ENCODE measurements at regions not wholly inside any gene's neighbourhood (a gene's known extent, or its start where the extent isn't known, plus 50 kb on each side); places are given as distances from the start of the nearest gene placed in this dataset.

DNA sequence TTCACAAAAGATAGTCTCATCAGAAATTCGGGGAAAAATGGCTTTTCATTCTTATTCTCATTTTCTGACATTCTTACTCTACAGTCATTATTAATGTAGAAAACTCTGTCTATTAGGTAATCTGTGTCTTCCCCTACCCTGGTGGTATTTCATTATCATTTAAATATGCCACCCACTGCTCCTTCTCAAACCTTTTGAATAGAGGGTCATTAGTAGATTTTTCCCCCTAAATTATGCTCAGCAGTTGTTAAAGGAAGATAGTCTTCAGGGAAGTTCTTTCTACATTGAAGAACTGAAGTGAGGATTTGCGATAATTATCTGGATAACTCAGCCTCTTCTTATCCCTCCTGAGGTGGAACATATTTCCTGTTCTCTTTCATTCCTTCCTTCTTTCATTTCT, 989.5 kb upstream of the RBFOX1 start:
- Mint-ChIP-seq H3K4me3 (ENCODE audit: unreplicated experiment) (no peak overlapping the region), H3K9me3 (ENCODE audit: unreplicated experiment) (peaks cover 6% of the 10 kb centered on the region), H3K36me3 (ENCODE audit: unreplicated experiment) (peaks cover 9% of the 10 kb centered on the region), H3K4me1 (ENCODE audit: low read depth, unreplicated experiment) (no peaks in the 10 kb centered on the region), H3K27ac (ENCODE audit: unreplicated experiment) (no peak overlapping the region), H3K27me3 (ENCODE audit: unreplicated experiment) (no peaks in the 10 kb centered on the region)
- no peak for TF ChIP-seq CTCF (IDR thresholded peaks at IDR 0.05; ENCODE audit: partially characterized antibody, unreplicated experiment)
- DNase-seq = no peak

DNA sequence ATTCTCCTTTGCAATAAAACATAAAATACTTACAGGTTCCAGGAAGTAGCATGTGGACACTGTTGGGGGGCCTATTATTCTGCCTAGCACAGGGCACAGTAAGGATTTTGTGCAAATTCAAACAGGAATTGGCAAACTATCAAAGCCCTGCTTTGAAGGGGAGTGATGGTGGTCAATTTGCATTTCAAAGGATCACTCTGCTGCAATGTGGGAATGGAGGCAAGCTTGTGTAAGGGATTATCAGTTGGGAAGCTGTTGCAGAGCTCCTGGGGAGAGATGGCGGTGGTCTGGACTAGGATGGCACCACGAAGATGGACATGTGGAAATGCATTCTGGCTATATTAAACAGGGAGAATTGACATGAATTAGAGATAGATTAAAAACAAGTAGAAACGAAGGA, 990.7 kb upstream of the RBFOX1 start:
- Mint-ChIP-seq H3K9me3 (ENCODE audit: unreplicated experiment) (peaks cover 6% of the 10 kb centered on the region), H3K27me3 (ENCODE audit: unreplicated experiment) (no peaks in the 10 kb centered on the region), H3K4me3 (ENCODE audit: unreplicated experiment) (no peak overlapping the region), H3K27ac (ENCODE audit: unreplicated experiment) (no peak overlapping the region), H3K36me3 (ENCODE audit: unreplicated experiment) (peaks cover 9% of the 10 kb centered on the region), H3K4me1 (ENCODE audit: low read depth, unreplicated experiment) (no peaks in the 10 kb centered on the region)
- DNase-seq = no peak
- TF ChIP-seq CTCF (IDR thresholded peaks at IDR 0.05; ENCODE audit: partially characterized antibody, unreplicated experiment) = no peak

DNA sequence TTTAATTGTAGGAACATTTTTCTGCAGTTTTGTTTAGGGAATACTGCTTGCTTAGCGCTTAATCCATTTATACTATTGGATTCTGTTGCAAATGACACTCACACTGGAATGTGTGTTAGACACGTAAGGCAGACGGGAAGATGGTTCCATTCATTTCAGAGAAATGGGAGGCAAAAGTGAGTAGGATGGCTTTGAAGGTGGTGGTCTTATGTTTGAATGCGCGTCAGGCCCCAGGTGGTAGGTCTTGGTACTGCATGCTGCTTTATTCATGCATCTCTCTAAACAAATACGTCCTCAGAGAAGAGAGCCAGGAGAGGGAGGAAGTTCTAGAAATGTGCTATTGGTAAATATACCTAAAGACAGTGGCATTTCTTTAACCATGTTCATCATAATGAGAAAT, 997.6 kb upstream of the RBFOX1 start:
- Mint-ChIP-seq H3K4me1 (ENCODE audit: low read depth, unreplicated experiment) (no peaks in the 10 kb centered on the region), H3K27me3 (ENCODE audit: unreplicated experiment) (no peaks in the 10 kb centered on the region), H3K9me3 (ENCODE audit: unreplicated experiment) (peaks cover 4% of the 10 kb centered on the region), H3K36me3 (ENCODE audit: unreplicated experiment) (no peaks in the 10 kb centered on the region), H3K4me3 (ENCODE audit: unreplicated experiment) (no peak overlapping the region), H3K27ac (ENCODE audit: unreplicated experiment) (no peak overlapping the region)
- peak; percentile 56 for DNase-seq
- peak; percentile 86 for TF ChIP-seq CTCF (IDR thresholded peaks at IDR 0.05; ENCODE audit: partially characterized antibody, unreplicated experiment)

DNA sequence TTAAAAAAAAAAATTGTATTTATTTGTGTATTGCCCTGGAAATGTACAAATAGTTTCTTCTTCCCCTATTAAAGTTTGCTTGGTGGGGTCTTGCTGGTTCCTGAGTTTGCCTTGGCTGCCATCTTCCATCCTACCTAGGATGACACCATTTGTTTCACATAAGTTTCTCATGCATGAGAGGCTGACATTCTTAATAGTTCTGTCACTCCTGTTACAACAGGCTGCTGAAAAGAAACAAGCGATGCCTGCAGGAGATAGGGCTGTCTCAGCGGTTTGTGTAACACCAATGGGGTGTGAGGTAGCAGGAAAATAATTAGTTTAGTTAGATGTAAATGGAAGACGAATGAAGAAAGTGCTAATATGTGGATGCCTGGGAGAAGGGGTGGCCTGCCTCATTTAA, 1000.9 kb upstream of the RBFOX1 start:
- DNase-seq = no peak
- Mint-ChIP-seq H3K36me3 (ENCODE audit: unreplicated experiment) (no peaks in the 10 kb centered on the region), H3K4me1 (ENCODE audit: low read depth, unreplicated experiment) (no peaks in the 10 kb centered on the region), H3K9me3 (ENCODE audit: unreplicated experiment) (peaks cover 2% of the 10 kb centered on the region), H3K27ac (ENCODE audit: unreplicated experiment) (no peak overlapping the region), H3K27me3 (ENCODE audit: unreplicated experiment) (no peaks in the 10 kb centered on the region), H3K4me3 (ENCODE audit: unreplicated experiment) (no peak overlapping the region)
- no peak for TF ChIP-seq CTCF (IDR thresholded peaks at IDR 0.05; ENCODE audit: partially characterized antibody, unreplicated experiment)

- H3K36me3 Mint-ChIP-seq (ENCODE audit: unreplicated experiment) = no peaks in the 10 kb centered on the region
- no peak for TF ChIP-seq CTCF (IDR thresholded peaks at IDR 0.05; ENCODE audit: partially characterized antibody, unreplicated experiment)
- H3K4me1 Mint-ChIP-seq (ENCODE audit: low read depth, unreplicated experiment) = no peaks in the 10 kb centered on the region
- no peak overlapping the region for H3K4me3 Mint-ChIP-seq (ENCODE audit: unreplicated experiment)
- no peak for DNase-seq
- H3K9me3 Mint-ChIP-seq (ENCODE audit: unreplicated experiment) = peaks cover 4% of the 10 kb centered on the region
- peaks cover 4% of the 10 kb centered on the region for H3K27me3 Mint-ChIP-seq (ENCODE audit: unreplicated experiment)
- H3K27ac Mint-ChIP-seq (ENCODE audit: unreplicated experiment) = no peak overlapping the region
Observed at GRCh38 chr16:6317934-6318333, 1014.7 kb upstream of the RBFOX1 start.

All from glutamatergic neuron (in vitro differentiated cells).